NCI-H510A treated with DMSO at 0.1 percent for 48 hours (cell line): ENCODE measurements at regions not wholly inside any gene's neighbourhood (a gene's known extent, or its start where the extent isn't known, plus 50 kb on each side); places are given as distances from the start of the nearest gene placed in this dataset.
A peak's percentile ranks its signal among the peaks of the same experiment; 100 is the strongest.

Experiments used
- DNase-seq: peaks from one replicate; lab custom pipeline; 2025; lab: John Stamatoyannopoulos, UW

- no peak for DNase-seq
Observed at GRCh38 chr7:106606120-106606519, 54.8 kb downstream of the CCDC71L start.

- DNase-seq, result no peak
Observed at GRCh38 chr7:106604971-106605370, 56.0 kb downstream of the CCDC71L start.

GRCh38 chr7:106604303-106604924 is 56.5 kb downstream of the CCDC71L start:
- peak; percentile 33 for DNase-seq

DNA sequence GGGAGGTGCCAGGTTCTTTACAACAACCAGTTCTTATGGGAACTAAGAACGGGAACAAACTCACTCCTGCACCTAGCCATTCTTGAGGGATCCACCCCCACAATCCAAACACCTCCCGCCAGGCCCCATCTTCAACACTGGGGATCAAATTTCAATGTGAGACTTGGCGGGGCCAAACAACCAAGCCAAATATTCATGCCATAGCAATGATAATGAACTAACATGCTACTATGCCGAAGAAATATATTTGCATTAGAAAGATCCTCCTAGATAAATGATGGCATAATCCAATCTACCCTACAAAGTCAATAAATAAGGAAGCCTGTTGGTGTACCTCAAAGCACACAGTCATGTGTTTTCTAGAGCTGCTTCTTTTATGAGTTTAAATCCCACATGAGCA is 57.6 kb downstream of the CCDC71L start:
- peak; percentile 78 for DNase-seq

DNA sequence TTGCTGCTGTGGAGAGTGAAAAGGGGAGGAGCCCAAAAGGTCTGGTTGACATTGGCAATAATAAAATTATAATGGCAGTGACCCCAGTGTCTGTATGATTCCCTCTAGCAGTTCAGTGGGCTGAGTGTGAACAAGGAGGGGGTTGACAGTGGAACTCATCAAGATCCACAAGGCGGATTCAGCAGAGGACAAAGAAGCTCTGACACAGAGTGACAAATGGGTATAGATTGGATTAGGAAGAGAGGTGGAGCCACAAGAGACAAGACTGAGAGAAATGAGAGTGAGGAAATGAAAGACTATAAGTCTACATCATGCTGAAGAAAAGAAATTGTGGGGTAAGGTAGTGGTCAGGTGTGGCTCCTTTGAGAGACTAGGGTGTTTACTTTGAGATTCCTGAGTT is 58.9 kb downstream of the CCDC71L start:
- DNase-seq, result no peak

GRCh38 chr7:106600569-106601373 is 60.2 kb downstream of the CCDC71L start:
- DNase-seq, result no peak

DNA sequence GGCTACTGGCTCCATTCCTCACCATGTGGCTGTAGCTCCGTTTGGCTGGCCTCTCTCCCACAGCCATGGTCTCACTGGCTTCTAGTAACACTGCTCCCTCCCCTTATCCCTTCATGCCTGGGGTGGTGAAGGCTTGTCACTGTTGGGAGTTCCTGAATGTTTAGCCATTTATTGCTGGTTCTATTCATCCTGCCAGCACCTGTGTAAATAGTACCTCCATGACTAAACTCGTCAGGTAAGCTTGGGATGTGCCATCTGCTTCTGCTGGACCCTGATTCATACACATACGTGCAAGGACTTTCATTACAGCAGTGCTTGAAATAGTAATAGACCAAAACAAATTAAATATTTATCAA is 61.6 kb downstream of the CCDC71L start:
- DNase-seq, result peak; percentile 92

- DNase-seq, result peak; percentile 87
Observed at GRCh38 chr7:106598663-106599342, 62.2 kb downstream of the CCDC71L start.

DNA sequence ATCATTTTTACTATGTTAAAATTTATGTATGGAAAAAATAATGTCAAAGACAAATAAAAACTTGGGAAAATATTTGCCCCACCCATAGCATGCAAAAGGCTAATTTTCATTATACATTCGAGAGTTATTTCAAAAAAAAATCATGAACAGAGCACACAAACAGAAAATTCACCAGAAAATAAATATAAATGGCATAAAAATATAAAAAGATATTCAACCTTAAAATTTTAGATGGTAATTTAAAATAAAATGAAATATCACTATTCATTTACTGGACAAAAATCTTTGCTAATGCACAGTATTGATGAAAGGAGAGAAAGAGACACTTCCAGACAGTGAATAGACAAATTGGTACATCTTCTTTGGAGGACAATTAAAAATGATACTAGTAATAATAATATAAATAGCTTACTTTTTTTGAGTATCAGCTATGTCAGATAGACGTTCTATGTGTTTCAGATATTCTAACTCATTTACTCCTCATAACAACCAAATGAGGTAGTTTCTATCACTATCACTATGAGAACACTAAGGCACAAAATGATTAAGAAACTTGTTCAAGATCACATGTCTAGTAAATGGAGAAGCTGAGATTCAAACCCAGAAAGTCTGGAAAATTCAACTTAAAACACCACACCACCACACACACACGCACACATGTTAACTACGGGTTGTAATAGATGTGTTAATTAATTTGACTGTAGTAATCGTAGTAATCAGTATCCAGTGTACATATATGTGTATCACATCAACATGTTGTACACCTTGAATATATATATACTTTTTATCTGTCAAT is 63.0 kb downstream of the CCDC71L start:
- DNase-seq, result no peak

DNA sequence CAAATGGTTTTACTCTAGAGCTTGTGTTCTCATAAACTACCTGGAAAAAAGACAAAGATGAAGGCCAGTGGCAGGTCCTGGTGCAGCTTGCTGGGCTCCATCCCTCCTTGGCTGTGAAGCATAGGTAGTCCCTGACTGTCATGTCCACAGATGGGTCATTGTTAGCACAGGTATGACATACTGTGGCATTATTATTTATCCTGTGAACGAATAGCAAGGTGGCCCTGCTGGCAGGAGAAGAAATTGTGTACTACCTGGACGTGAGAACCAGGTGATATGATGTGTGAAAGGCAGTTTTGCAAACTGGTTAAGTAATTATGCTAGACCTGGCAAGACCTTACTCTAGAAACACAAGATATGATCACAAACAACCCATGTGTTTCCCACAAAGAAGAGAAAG is 63.9 kb downstream of the CCDC71L start:
- DNase-seq, result no peak

DNA sequence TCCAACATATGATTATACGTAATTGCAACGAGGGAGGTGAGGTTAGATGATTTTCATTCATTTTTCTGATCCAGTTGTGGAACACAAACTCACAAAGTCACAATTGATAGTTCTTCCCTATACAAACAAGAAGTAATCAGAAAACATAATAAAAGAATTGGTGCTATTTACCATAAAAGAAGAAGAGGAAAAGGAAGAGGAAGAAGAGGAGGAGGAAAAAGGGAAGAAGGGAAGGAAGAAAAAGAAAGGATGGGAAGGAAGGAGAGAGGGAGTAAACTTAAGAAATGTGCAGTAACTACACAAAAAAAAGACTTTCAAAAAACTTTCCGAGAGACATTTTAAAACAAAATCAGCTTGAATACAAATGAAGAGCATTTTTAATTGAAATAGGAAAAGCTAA is 65.0 kb downstream of the CCDC71L start:
- no peak for DNase-seq

GRCh38 chr7:106593028-106593417 is 67.9 kb downstream of the CCDC71L start:
- no peak for DNase-seq

DNA sequence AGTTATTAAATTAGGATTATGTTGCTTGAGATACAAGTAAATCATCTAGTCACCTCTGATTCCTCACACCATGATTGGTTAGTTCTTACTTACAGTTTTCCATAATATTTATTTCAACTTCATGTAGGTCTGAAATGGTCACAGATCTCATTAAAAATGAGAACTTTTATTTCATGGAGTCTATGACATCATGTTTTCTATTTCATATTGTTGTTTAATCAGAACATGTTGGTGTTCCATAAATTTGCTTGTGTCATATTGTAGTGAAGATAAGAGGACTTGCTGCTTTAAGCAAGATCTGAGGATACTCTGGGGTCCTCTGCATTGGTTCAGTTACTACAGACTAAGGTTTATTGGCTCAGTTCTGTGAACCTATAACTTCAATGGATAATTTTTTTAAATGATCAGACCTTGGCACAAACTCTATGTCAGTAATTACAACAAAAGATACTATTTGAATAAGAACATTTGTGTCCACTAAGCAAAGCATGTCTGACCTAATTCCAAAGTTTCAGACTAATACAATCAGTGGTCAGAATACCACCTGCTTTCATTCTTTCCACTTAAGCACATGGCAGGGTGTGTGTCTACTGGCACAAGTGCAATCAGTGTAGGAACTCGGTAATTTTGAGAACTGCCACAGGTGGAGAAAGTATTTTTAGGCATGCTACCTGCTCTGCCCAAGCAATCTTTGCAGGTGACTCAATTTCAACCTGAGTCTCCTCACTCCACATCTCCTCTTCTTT is 68.5 kb downstream of the CCDC71L start:
- DNase-seq, result no peak

- DNase-seq, result no peak
Observed at GRCh38 chr7:106591146-106591545, 69.8 kb downstream of the CCDC71L start.

DNA sequence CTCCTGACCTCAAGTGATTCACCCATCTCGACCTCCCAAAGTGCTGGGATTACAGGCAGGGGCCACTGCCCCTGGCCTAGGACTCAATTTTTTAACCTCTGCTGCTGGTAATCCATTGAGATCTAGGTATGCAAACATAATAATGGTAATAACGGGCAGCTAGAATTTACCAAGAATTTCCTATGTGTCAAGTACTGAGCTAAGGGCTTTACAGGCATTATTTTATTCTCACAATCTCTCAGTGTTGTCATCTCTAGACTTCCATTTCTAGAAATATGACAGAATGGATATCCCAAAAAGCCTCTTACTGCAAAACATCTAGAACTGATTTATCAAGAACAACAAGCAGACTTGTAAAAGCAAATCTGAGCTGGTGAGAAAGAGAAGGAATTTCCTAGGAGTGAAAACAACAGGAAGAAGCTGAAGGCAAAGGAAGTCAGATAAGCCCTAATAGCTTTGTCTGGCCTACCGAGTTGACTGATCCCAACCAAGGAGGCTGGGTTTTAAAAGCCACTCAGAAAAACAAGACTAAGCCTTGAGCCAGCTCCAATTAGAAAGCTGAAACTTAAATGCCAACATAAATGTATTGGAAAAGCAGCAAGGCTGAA is 70.6 kb downstream of the CCDC71L start:
- no peak for DNase-seq

- no peak for DNase-seq
Observed at GRCh38 chr7:106589198-106589879, 71.6 kb downstream of the CCDC71L start.

GRCh38 chr7:106588422-106589197 is 72.3 kb downstream of the CCDC71L start:
- DNase-seq, result peak; percentile 7

GRCh38 chr7:106584914-106585759 is 75.8 kb downstream of the CCDC71L start:
- DNase-seq, result no peak
